ENCODE measurements at regions not wholly inside any gene's neighbourhood (a gene's known extent, or its start where the extent isn't known, plus 50 kb on each side); places are given as distances from the start of the nearest gene placed in this dataset.

DNA sequence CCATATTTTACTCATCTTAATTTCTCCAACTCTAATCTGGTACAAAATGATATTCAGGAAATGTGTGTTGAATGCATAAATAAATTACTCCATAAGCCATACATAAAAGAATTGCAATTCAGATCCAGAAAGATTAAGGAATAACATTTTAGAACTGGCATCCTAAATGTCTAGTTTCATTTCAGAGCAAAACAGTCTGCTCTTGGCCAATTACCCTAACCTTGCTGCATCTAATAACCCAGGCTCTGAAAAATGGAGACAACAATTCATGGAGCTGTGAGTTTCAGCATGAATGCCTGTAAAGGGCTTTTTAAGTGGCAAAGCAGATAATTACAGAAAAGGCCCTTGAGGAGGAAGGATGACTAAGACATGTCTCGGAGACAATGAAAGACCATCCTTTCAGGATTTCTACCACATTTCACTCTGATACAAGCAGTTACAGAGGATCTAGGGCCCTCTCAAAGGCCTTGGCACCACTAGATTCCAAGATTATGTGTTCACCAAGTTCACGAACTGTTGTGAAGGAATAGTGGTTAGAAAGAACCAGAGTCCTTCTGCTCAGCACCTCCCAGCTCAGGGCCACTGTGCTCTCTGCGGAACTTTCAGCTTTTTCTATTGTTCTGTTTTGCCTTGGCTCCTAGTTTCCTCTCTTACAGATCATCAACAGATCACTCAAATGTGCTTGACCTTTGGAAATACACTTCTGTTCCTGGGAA, 157.6 kb upstream of the BLID start:
- DNase-seq (ENCODE audit: low read depth in 2 of 2): no peak
- no peak overlapping the region for H3K4me3 ChIP-seq (replicated peaks in 1 of 2; ENCODE audit: low read depth in 2 of 2, low read length in 2 of 2)
- TF ChIP-seq, protein P1, sequence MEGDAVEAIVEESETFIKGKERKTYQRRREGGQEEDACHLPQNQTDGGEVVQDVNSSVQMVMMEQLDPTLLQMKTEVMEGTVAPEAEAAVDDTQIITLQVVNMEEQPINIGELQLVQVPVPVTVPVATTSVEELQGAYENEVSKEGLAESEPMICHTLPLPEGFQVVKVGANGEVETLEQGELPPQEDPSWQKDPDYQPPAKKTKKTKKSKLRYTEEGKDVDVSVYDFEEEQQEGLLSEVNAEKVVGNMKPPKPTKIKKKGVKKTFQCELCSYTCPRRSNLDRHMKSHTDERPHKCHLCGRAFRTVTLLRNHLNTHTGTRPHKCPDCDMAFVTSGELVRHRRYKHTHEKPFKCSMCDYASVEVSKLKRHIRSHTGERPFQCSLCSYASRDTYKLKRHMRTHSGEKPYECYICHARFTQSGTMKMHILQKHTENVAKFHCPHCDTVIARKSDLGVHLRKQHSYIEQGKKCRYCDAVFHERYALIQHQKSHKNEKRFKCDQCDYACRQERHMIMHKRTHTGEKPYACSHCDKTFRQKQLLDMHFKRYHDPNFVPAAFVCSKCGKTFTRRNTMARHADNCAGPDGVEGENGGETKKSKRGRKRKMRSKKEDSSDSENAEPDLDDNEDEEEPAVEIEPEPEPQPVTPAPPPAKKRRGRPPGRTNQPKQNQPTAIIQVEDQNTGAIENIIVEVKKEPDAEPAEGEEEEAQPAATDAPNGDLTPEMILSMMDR (IDR thresholded peaks at IDR 0.05; ENCODE audit: low read depth, low read length): no peak

DNA sequence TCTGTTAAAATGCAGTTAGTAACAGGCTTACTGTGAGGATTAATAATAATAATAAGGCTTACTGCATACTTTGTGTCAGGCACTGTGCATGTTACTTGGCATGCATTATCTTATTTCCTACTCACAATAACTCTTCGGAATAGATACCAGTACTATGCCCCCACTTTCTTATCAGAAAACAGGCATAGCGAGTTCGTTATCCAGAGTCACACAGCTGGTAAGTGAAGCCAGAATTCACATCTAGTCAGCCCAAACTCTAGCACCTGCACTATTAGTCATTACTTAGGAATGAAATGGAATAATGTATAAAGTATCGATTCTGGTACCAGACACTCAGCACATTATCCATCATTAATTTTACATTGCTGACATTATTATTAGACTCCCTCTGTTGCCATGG, 155.7 kb upstream of the BLID start:
- DNase-seq (ENCODE audit: low read depth in 2 of 2): no peak
- TF ChIP-seq, protein P1 (IDR thresholded peaks at IDR 0.05; ENCODE audit: low read depth, low read length): no peak

DNA sequence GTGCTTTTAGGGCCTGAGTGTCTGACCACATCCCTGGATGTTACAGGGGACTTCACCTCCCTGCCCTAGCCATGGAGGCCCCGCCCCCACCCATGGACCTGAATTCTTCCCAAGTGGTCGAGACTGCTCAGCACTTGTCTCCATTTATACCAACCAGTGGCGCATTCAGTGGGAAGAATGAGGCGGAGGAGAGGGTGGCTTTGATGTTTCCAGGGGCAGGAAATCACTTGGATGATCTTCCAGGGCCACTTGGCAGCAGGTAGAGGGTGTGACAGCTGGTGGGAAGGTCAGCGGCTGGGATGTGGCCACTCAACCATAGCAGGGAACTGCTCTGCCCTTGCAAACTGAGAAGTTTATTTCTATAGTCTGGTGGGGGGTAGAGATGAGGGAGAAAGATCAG, 155.1 kb upstream of the BLID start:
- TF ChIP-seq, protein P1 (IDR thresholded peaks at IDR 0.05; ENCODE audit: low read depth, low read length): no peak
- H3K4me3 ChIP-seq (replicated peaks in 1 of 2; ENCODE audit: low read depth in 2 of 2, low read length in 2 of 2): no peak overlapping the region
- DNase-seq (ENCODE audit: low read depth in 2 of 2): no peak

More for the DNA sequence above, 155.7 kb upstream of the BLID start:
- no peak overlapping the region for H3K4me3 ChIP-seq (replicated peaks in 1 of 2; ENCODE audit: low read depth in 2 of 2, low read length in 2 of 2)

DNA sequence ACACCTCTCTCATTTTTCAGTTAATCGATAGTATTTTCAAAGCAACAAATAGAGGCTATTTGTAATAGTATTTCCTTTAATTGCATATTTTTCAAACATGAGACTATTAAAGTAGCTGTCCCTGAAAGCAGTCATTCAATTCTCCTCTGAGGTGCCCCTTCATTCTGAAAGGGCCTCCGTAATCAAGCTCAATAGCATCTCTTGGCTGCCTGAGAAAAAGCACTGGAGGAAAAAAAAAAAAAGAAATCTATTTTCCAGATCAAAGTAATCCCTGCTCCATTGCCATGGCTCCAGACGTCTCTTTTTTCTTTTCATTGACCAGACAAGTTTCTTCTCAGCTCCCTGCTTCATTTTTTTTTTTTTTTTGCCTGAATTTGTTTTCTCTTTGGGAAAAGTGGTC, 154.5 kb upstream of the BLID start:
- no peak for DNase-seq (ENCODE audit: low read depth in 2 of 2)
- TF ChIP-seq, protein P1 (IDR thresholded peaks at IDR 0.05; ENCODE audit: low read depth, low read length): no peak
- H3K4me3 ChIP-seq (replicated peaks in 1 of 2; ENCODE audit: low read depth in 2 of 2, low read length in 2 of 2): no peak overlapping the region

DNA sequence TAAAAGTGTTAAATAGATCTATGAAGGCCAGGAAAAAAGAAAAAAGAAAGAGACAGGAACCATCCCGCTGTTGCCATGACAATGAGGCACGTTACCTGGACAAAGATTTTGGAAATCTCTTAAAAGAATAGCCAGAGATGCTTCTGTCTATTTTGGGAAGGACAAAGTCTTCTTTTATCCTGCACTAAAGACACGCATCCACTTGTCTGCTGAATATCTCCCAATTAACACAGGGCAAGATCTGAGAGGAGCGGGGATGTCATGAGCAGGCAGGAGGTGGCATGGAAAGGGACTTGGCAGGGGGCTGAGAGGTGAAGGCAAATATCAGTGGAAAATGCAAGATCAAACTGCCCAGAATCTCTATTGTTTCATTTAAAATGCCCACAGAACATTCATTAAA, 153.8 kb upstream of the BLID start:
- DNase-seq (ENCODE audit: low read depth in 2 of 2): no peak
- no peak overlapping the region for H3K4me3 ChIP-seq (replicated peaks in 1 of 2; ENCODE audit: low read depth in 2 of 2, low read length in 2 of 2)
- TF ChIP-seq, protein P1 (IDR thresholded peaks at IDR 0.05; ENCODE audit: low read depth, low read length): no peak

DNA sequence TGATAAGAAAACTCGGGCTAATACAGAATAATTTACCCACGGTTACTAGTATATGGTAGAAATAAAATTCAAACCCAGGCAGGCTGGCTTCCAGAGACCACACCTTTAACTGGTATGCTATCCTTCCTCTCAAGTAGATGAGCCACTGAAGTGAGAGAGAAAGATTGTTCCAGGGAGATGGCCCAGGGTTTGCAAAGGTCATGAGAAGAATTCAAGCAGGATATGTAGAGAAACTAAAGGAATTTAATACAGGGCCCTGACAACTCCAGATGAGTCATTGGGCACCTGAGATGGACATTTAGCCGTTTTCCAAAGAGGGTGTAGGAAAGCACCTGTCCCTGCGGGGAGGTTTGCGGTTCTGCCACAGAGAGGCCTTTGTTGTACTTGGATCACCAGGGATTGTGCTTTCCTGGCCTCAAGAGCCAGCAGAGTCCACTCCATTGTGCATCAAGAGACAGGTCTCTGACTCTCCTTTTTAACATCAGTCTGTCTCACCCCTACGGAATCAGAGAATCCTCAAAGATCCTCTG, 152.7 kb upstream of the BLID start:
- no peak for DNase-seq (ENCODE audit: low read depth in 2 of 2)
- H3K4me3 ChIP-seq (replicated peaks in 1 of 2; ENCODE audit: low read depth in 2 of 2, low read length in 2 of 2): no peak overlapping the region
- TF ChIP-seq, protein P1 (IDR thresholded peaks at IDR 0.05; ENCODE audit: low read depth, low read length): no peak

Measured in cardiac fibroblast (primary cell).